HG02938 (cell line): ENCODE measurements at regions not wholly inside any gene's neighbourhood (a gene's known extent, or its start where the extent isn't known, plus 50 kb on each side); places are given as distances from the start of the nearest gene placed in this dataset.
"Not testable (repeated sequence)": the region's sequence is repeated elsewhere in the genome, so short reads cannot be mapped to it uniquely, and the experiment has no call there.

Source experiments
- ATAC-seq: cut with Tn5 transposase; IDR thresholded peaks from one replicate; pipeline ENCODE4 v1.9.1; 2021; ENCODE audit warnings: mild to moderate bottlenecking, moderate library complexity; ENCODE audit not compliant: unreplicated experiment

DNA sequence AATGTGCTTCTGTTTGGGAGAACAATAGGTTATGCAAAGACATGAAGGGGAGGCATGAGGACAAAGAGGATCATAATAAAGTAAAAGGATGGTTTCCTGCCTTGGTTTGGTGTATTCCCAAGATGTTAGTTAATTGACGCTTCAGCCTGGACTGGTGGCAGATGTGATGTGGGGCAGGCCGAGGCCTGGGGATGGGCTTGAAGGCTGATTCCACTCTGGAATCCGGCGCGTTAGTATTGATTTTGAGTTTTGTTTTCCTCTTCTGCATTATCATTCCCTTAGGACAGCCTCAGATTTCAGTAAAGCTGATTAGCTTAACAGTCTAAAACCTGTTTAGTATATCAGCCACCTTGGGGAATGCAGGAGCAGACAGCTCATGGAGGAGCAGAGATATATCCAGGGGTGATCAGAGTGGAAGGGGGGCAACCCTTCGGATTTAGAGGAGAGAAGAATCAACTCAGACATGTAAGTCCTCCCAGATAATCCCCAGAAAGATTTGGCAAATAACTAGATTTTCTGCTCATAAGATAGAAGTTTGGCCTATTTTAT, 159.8 kb upstream of the MTPN start:
- ATAC-seq = no peak

DNA sequence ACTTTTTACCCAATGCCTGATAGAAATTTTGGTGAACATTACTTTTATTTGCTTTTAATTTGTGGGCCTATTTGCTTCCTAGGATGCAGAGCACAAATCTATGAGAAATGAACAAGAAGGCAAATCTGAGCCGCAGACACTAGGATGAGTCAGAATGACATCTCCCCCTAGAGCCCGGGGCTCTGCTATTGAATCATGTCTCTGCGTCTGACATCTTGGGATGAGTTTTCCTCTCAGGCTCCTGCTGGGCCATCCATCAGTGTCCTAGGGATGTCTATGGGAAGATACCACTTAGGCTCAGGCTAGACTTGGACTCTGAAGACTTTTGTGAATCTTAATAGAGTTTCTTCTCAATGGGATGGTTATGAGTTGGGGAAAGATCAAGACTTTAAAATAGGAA, 157.3 kb upstream of the MTPN start:
- ATAC-seq = no peak

DNA sequence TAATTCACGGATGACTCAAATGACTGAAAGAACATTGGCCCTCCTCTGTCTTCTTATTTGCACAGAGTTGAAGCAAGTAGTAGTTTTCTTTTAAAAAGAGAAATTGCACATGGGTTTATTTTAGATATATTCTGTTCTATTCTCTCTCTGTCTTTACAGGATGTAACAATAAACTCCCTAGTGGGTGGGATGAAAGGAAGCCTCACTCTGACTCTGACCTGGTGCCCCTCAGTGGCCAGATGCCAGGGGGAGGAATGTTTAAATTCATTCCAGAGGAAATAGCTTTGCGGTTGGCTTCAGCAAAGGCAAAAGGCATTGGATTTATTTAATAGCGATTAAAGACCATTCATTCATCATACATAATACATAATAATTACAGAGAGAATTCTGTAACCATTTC, 156.4 kb upstream of the MTPN start:
- ATAC-seq = no peak

DNA sequence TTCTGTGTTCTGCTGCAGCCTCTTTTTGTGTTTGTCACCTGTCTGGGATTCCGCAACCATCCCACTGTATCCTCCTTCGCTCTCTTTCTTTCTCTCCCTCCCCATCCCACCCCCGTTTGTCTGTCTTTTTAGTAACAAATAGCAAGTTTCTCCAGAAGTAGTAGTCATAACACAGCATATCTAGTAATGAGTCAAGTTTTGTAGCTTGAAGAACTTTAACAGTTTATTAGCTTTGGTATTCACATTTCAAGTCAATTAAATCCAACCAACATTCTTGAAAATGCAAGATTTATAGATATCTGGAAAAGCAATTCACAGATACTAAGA, 154.1 kb upstream of the MTPN start:
- no peak for ATAC-seq

DNA sequence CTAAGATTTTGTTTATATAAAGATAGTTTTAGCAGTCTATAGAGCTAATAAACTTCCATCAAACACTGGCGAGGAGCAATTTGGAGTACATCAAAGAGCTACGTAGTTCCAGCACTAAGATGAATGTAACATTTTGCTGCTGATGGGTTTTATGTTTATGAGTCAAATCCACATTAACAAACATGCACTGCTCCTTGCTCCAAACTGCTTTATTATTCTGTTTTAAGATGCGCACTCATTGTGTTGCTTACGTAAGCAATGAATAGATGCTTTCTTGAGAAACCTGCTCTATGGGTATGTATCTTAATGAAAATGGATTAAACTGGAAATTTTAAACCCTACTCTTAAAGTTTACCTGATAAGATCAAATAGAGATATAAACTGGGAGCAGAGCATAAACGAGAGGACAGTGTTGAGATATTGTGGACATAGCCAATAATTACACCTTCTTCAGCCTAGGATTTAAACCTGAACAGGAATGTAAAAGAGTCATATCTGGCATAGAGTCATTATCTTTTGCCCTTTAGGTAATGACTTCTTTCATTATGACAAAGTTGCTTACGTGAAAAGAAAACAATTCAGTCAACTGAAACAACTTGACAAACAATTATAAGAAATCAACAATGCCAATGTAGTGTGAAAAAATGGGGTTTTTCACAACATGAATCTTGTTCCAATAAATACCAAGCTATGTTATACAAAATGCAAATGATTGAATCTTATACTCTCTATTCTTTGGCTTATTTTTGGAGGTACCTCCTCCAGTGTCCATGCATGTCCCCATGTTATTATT, 153.5 kb upstream of the MTPN start:
- no peak for ATAC-seq

DNA sequence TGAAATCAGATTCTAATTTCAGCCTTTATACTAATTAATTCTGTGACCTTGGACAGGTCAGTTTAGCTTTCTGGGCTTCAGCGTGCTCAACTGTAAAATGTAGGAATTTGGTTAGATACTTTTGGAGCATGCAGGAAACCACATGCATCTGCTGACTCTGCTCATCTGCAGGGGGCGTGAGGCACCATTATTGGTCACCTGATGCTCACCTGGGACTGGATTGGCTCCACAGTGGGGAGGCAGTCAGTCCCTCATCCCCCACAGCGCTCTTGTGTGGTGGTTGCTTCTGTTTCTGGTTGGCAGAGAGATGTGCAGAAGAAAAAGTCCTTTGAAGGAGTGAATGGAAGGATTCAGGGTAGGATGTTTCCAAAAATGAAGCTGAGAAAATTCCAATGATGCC, 150.9 kb upstream of the MTPN start:
- ATAC-seq = no peak

DNA sequence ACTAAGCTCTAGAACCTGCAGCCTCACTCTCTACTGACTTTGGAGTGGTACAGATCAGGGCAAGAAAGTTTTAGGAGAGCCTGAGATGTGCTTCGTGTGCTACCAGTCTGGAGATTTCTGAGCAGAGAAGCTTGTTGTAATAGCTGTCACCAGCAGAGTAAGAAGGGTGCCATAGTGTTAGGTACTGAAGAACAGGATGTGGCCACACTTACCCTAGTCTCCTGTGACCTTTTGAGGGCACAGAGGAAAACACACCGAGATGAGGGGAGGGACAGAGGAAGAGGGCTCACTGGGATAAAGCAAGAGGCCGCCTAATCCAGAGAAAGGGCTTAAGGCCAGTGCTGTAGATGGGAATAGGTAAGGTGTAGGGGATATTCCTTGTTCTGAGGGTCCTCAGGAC, 146.2 kb upstream of the MTPN start:
- ATAC-seq = no peak

DNA sequence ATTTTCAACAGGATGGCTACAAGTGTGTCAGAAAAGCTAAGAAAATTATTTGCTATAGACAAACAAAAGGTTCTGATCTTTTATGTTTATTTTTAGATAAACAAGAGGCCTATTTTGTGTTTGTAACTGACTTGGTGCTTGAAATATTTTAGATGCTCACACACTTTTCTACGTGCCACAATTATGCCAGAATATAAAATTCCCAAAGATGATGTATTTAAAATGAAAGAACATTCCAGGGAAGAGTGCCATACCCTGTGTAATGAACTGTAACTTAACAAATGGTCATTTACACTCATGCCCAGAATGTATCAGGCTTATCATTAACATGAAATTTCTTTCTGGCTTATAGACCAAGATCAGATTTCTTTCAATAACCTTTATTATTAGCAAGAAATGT, 144.9 kb upstream of the MTPN start:
- no peak for ATAC-seq

DNA sequence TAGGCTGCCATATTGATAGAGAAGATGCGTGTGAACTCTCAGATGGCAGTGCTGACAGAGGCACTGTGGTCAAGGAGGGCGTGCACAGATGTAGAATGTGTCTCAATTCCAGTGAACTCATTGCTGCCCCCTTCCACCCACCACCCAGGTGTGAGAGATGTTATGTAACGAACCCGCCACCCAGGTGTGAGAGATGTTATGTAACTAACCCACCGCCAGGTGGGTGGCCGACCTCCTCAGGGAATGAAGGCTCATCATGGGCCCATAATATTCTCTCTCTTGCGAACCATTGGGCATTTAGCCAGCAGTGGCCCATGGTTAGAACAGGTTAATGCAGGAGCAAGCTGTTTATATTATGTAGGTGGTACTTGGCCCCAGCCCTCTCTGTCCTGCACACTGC, 140.4 kb upstream of the MTPN start:
- no peak for ATAC-seq

DNA sequence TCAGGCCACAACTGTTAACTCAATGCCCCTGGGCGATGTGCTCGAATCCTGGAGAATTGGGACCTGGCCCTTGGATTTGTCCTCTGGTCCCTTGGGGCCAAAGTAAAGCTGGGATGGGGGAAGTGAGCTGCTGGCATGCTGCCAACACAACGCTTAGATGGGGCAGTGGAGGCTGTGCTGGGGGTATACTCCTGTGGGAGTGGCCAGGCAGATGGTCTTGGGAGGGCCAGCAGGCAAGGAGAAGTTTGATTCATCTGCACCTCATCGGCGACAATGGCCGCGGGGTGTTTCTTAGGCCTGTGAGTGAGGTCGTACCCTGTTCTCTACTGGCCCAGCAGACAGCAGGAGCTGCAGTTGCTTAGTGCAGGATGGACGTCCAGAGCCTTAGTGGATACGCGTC, 139.0 kb upstream of the MTPN start:
- no peak for ATAC-seq

DNA sequence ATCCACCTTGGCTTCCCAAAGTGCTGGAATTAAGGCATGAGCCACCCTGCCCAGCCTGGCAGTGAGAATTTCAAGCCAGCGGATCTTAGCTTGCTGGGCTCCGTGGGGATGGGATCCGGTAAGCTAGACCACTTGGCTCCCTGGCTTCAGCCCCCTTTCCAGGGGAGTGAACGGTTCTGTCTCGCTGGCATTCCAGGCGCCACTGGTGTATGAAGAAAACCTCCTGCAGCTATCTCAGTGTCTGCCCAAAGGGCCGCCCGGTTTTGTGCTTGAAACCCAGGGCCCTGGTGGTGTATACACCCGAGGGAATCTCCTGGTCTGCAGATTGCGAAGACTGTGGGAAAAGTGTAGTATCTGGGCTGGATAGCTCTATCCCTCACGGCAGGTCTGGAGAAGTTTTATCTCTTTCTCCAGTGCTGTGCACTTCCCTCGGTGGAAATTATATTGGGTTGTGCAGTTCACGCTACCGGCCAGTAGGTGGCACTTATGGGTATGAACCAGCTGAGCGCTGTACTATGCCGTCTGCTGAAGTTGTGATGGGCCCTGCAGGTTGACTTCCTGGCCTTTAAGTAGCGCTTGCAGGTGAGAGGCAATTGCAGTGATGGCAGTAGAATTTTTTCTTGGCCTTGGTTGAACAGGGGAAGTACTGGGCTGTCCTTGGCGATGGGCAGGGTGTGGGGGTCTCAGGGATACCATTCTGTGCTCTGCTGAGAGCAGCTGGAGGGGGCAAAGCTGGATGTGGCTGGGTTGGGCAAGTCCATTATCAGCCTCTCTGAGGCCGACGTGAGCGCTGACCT, 138.0 kb upstream of the MTPN start:
- ATAC-seq = peak; percentile 98

DNA sequence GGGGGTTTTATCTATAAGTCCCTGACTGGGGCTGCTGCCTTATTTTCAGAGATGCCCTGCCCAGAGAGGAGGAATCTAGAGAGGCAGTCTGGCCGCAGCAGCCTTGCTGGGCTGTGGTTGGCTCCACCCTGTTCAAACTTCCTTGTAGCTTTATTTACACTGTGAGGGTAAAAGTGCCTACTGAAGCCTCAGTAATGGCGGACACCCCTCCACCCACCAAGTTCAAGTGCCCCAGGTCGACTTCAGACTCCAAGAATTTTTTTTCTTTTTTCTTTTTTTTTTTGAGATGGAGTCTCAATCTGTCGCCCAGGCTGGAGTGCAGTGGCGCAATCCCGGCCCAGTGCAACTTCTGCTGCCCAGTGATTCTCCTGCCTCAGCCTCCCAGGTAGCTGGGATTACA, 137.3 kb upstream of the MTPN start:
- ATAC-seq = not testable (repeated sequence)

DNA sequence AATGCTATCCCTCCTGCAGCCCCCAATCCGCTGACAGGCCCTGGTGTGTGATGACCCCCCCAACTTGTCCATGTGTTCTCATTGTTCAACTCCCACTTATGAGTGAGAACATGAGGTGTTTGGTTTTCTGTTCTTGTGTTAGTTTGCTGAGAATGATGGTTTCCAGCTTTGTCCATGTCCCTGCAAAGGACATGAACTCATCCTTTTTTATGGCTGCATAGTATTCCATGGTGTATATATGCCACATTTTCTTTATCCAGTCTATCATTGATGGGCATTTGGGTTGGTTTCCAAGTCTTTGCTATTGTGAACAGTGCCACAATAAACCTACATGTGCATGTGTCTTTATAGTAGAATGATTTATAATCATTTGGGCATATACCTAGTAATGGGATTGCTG, 131.9 kb upstream of the MTPN start:
- ATAC-seq = not testable (repeated sequence)

DNA sequence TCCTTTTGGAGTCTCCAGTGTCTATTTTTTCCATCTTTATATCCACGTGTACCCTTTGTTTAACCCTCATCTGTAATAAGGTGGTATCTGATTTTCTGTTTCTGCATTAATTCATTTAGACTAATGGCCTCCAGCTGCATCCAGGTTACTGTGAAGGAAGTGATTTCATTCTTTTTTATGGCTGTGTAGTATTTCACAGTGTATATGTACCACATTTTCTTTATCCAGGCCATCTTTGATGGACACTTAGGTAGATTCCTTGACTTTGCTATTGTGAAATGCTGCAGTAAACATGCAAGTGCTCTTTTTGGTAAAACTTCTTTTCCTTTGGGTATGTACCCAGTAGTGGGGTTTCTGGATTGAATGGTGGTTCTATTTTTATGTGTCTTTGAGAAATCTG, 128.0 kb upstream of the MTPN start:
- ATAC-seq = no peak

DNA sequence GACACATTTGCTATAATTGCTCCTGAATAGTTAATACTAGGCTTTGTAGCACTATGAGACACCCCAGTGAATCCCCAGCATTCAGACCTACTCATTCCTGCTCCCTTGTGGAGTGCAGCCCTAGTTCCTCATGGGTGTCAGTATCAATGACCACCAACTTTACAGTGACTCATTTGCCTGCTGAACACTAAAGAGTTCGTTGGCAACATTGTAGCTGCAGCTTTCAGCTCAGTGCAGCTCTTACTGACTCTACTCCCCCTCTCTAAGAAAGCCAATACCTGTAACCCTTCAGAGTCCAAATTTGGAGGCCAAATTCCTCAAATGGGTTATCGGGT, 127.1 kb upstream of the MTPN start:
- no peak for ATAC-seq

DNA sequence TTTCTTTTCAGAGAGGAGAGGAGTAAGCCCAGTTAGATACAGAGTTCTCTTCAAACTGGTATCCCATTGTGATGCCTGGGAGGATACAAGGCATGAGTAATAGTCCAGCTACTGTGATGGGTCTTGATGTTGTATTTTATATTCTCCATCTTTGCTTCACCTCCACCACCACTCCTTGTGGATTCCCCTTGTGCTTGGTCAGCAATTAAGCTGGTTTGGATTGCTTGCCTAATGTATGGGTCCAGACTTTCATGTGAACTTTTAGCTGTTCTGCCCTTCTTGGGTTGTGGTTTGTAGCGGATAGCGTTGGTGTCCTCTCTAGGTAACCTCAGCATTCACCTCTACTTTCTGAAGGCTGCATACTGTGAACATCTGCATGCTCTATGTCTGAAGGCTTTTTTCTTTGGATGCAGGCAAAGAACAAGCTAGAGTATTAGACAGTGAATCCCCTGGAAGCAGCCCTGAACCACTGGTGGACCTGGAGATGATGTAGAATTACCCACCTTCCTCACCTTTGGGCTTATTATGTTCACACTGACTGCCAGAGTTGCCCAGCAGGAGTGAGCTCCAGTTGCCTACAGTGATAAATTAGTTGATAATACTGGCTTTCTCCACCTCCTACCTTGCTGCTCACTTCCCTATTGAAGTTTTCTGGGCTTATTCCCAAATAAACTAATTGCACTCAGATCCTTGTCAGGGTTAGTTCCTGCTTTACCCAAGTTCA, 126.5 kb upstream of the MTPN start:
- ATAC-seq = no peak

DNA sequence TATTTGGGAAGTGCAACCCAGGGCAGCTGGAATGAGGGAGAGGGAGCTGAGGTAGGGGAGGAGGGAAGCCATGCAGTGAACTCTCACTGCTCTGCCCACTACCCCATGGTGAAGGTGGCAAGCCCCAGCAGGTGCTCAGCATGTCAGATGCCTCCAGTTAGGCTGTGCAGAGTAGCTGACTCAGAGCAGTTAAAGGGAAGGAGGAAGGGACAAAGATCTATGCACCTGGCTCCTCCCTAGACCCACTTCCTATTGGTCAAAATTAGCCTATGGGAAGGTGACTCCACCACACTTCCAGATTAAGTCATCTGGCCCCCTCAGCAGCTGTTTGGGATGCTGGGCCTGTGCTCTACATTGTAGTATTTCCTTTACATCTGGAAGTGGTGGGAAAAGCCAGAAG, 125.7 kb upstream of the MTPN start:
- no peak for ATAC-seq

DNA sequence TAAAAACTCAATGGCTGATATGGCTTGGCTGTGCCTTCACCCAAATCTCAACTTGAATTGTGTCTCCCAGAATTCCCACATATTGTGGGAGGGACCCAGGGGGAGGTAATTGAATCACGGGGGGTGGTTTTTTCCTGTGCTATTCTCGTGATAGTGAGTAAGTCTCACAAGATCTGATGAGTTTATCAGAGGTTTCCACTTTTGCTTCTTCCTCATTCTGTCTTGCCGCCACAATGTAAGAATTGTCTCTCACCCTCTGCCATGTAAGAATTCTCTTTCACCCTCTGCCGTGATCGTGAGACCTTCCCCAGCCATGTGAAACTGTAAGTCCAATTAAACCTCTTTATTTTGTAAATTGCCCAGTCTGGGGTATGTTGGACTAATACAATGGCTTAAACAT, 115.6 kb upstream of the MTPN start:
- ATAC-seq = not testable (repeated sequence)

DNA sequence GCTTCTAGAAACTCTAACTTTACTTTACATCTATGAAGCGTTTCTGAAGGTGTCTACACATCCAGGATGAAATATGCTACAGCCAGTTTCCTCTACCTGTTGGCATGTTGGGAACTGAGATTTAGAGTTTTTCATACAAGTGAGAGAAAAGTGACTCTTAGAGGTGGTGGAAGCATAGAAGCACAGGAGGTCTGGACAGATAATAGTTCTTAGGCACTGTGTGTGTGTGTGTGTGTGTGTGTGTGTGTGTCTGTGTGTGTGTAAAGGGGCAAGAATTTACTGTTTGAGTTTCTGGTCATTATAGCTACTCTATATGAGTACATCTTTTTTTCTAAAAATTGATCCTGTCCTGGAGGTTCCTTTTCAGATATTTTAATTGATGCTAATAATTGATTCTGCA, 110.7 kb upstream of the MTPN start:
- no peak for ATAC-seq

DNA sequence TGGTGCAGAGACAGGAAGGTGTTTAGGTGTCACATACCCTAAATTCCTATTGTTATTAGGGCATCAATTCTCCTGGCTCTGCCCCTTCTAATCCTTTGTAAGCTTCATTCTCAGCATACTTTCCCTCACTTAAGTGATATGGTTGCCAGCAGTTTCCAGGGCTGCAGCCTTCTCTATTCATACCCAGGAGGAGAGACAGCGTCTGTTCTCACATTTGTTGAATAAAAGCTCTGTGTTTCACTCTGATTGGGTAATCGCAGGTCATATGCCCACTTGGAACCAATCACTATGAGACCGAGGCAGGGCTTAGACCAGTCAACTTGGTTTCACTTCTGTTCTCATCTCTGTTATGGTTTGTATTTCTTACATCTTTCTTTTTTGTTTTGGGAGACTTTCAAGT, 109.6 kb upstream of the MTPN start:
- peak; percentile 95 for ATAC-seq

DNA sequence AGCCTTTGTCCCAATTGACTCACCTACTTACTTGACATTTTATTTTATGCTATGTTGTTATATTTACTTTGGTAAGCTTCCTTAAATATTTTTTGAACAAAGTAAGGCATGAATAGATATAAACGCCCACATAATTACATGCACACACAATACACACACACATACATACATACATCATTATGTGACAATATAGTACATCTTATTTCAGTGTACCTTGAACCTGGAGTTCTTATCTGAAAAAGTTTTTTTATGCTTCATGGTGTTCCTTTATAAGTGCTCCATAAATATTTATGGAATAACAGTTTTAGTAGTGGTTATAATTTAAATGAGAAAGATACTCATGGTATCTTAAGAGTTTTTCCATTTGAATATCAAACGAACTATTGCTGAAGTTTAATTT, 102.8 kb upstream of the MTPN start:
- no peak for ATAC-seq

DNA sequence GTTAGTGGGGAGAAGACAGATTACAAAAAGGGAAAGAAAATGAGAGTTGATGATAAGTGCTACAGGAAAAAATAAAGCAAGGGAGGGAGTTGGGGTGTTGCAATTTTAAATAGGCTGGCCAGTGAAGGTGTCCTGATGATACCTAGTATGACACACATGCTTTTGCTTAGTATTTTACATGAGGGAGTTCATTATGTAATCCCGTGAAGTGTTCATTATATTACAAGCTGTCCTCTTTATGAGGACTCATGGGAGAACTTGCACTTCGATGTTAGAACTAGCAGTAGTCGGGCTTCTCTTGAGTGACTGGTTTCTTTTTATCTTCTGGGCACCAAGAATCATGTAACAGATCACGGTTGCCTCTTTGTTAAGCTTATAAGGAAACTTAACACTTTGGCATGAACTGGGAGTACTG, 102.3 kb upstream of the MTPN start:
- ATAC-seq = no peak
